ENCODE measurements at regions not wholly inside any gene's neighbourhood (a gene's known extent, or its start where the extent isn't known, plus 50 kb on each side); places are given as distances from the start of the nearest gene placed in this dataset.

DNA sequence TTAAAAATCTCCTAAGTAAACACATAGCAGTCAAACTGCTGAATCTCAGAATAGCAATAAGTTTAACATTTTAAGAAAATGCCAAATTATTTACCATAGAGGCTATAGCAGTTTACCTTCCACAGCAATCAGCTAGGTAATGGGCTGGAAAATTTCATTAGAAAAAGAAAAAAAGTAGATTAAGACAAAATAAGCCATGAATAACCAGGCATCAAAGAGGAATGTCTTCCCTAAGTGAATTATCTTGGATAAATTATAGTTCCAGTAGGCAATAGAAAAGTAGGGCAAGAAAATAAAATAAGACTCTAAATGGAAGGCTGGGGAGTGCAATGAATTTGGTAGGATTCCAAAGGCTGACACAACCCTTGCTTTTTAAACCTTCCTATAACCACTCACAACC lies 722.8 kb downstream of the TRAM1L1 start:
- TF ChIP-seq, protein P1, sequence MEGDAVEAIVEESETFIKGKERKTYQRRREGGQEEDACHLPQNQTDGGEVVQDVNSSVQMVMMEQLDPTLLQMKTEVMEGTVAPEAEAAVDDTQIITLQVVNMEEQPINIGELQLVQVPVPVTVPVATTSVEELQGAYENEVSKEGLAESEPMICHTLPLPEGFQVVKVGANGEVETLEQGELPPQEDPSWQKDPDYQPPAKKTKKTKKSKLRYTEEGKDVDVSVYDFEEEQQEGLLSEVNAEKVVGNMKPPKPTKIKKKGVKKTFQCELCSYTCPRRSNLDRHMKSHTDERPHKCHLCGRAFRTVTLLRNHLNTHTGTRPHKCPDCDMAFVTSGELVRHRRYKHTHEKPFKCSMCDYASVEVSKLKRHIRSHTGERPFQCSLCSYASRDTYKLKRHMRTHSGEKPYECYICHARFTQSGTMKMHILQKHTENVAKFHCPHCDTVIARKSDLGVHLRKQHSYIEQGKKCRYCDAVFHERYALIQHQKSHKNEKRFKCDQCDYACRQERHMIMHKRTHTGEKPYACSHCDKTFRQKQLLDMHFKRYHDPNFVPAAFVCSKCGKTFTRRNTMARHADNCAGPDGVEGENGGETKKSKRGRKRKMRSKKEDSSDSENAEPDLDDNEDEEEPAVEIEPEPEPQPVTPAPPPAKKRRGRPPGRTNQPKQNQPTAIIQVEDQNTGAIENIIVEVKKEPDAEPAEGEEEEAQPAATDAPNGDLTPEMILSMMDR (IDR thresholded peaks at IDR 0.05): no peak
- no peak for TF ChIP-seq POLR2A (IDR thresholded peaks at IDR 0.05)
